Stimulated activated naive CD4-positive, alpha-beta T cell (primary cell): ENCODE measurements at regions not wholly inside any gene's neighbourhood (a gene's known extent, or its start where the extent isn't known, plus 50 kb on each side); places are given as distances from the start of the nearest gene placed in this dataset.

Experiments
- DNase-seq, 6 experiments: peaks; one replicate each; lab custom pipeline; 2025; lab: John Stamatoyannopoulos, UW

GRCh38 chr1:55329091-55329490 lies 113.9 kb upstream of the USP24 start:
- no peak for DNase-seq

- no peak for DNase-seq
Measured at GRCh38 chr1:55326496-55327243, 111.5 kb upstream of the USP24 start.

DNA sequence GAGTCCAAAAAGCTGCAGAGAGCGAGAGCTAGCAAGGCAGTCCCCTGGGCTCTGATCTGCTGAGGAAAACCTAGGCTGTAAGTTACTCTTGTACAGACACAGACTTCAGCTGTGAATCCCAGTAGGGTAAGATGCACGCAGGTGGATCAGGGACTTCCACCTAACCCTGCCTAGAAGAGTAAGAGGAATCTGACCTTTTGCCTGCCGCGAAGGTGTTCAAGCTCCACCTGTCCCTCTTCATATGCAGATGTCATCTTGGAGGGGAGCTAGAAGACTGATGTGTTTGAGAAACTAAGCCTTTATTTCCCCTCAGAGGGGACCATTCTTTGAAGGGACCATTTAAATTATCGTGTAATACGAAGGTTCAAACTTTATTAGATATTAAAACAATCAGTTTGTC lies 108.6 kb upstream of the USP24 start:
- DNase-seq: no peak

GRCh38 chr1:55322842-55323241 lies 107.7 kb upstream of the USP24 start:
- DNase-seq: no peak

DNA sequence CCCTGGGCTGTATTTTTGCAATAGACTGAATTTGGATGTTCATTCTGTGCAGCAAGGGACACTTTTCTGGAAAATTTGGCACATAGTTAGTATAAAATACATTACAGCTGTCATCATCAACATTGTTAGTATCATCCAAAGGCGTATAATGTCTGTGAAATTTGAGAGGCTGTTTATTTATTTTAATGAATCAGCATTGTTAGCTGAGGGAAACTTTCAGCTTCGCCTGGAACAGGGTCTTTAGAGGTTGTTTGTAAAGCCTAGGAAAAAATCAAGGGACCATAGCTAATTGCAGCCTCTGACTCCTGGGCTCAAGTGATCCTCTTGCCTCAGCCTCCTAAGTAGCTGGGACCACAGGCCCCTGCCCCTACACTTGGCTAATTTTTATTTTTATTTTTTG lies 106.8 kb upstream of the USP24 start:
- no peak for DNase-seq

DNA sequence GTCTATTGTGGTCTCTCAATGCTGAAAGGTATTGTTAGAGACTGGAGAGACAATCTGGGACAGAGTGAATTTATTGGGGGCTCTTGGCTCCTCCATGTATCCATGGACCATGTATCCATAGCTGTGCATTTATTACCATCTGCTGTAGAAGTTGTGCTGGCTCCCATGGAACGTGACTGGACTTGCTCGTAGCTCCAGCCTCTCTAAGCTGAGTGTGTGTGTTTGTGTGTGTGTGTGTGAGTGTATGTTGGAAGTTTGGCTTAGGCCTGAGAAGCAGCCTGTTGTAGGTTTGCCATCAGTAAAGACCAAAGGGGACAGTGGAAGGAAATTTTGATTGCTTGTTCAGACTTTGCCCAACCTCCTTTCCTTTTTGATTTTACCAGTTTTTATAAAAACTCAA lies 105.7 kb upstream of the USP24 start:
- DNase-seq: no peak

GRCh38 chr1:55318116-55318817 lies 103.1 kb upstream of the USP24 start:
- DNase-seq: no peak

DNA sequence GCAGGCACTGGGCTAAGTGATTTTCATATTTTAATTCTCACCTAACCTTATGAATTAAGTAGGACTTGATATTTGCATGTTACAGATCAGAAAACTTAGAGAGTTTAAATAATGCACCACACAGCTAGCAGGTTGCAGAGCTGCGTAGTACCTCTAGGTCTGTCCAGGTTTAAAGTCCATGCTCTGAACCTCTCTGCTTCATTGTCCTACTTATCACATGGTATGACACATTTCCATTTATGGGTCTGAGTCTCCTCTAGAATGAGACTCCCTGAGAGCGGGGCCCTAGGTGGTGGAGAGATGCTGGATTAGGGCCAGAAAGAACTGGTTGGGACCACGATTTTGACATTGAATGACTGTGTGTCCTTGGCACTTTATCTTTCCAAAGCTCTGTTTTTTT lies 102.5 kb upstream of the USP24 start:
- DNase-seq: no peak

- peak in 1 of 6 experiments; percentile 7 for DNase-seq
Measured at GRCh38 chr1:55316947-55317662, 101.9 kb upstream of the USP24 start.

- no peak for DNase-seq
Measured at GRCh38 chr1:55316502-55316901, 101.3 kb upstream of the USP24 start.

DNA sequence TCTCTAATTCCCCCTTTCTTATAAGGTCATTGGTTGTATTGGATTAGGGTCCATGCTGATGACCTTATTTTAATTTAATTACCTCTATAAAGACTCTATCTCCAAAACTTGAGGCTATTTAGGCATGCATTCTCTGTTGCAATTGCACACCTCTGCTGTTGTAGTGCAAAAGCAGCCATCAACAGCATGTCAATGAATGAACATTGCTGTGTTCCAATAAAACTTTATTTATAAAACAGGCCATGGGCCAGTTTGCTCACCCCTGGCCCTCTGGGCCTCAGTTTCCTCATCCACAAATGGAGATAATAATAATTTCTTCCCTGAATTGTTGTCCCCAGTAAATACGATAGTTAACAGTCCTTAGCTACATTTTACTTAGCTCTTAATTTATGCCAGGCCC lies 100.4 kb upstream of the USP24 start:
- DNase-seq: no peak

- DNase-seq: no peak
Measured at GRCh38 chr1:55314740-55315139, 99.6 kb upstream of the USP24 start.

DNA sequence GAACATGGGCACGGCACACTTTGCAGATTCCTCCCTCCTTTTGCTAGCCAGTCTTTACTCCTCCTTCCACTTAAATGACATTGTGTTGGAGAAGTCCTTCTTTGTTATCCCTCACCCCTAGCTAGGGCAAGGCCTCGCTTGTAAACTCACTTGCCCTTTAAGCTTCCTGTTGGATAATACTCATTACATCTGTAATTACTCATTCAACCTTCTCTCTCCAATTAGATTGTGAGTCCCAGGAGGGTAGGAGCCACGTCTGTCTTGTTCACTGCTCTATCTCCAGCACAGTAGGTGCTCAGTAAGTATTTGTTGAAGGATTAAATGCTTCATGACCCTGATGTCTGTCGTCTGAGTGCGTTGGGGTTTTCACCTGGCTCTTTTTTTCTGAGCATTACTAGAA lies 98.7 kb upstream of the USP24 start:
- DNase-seq: no peak

- DNase-seq: no peak
Measured at GRCh38 chr1:55311979-55312378, 96.8 kb upstream of the USP24 start.

DNA sequence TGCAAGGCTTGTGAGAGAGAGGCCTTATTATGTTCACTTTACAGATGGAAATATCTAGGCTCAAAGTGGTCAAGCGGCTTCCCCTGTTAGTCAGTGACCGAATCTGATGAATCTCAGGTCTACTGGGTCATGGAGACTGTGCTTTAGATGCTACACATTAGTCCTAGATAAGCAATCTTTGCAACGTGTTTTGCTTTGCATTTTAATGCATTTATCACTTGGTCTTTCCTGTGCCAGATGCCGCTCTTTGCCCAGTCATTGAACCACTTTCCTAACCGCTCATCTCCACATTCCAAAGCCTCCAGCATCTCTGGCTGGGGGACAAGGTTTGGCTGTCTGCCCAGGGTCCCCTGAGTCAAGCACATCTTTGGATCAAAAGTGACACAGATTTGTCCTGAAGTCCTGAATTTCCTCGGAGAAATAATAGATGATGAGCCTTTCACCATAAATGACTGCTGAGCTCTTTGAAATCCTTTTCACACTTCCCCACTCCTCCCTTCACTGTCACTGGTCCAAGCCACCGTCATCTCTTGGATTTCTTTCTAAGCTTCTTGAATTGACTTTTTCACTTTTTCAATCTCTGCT lies 96.0 kb upstream of the USP24 start:
- DNase-seq: no peak

GRCh38 chr1:55310505-55310971 lies 95.4 kb upstream of the USP24 start:
- no peak for DNase-seq

GRCh38 chr1:55309786-55310504 lies 94.8 kb upstream of the USP24 start:
- no peak for DNase-seq

- DNase-seq: no peak
Measured at GRCh38 chr1:55309053-55309452, 93.9 kb upstream of the USP24 start.

- DNase-seq: no peak
Measured at GRCh38 chr1:55305735-55306134, 90.6 kb upstream of the USP24 start.

GRCh38 chr1:55304229-55304740 lies 89.1 kb upstream of the USP24 start:
- no peak for DNase-seq

- no peak for DNase-seq
Measured at GRCh38 chr1:55302972-55303371, 87.8 kb upstream of the USP24 start.

DNA sequence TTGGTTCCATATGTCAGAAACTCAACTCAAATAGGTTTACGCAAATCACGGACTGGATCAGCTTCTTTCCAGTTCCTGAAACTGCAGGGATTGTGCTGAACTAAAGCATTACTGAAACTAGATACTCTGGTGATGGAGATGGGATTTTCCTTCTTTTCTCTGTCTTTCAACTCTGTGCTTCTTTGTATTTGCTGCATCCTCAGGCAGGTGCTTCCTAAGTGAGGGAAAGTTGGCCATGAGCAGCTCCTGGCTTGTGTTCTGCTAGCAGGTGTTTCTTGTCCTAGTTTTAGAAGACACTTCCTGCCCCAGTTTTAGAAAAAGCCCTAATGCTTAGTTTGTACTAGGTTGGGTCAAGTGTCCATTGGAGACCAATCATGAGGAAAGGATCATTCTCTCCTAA lies 86.7 kb upstream of the USP24 start:
- DNase-seq: no peak
